ENCODE measurements at regions not wholly inside any gene's neighbourhood (a gene's known extent, or its start where the extent isn't known, plus 50 kb on each side); places are given as distances from the start of the nearest gene placed in this dataset.
"Not testable (repeated sequence)": the region's sequence is repeated elsewhere in the genome, so short reads cannot be mapped to it uniquely, and the experiment has no call there.

GRCh38 chr5:94049307-94049922 is 308.0 kb upstream of the POU5F2 start:
- H4K91ac ChIP-seq (replicated peaks; ENCODE audit: insufficient read length, low read length); H2BK5ac ChIP-seq (ENCODE audit: low read depth, low read length); H3K56ac ChIP-seq (replicated peaks; ENCODE audit: insufficient read length, low read depth, low read length); H3K14ac ChIP-seq (ENCODE audit: insufficient read length); H2AK5ac ChIP-seq (ENCODE audit: low read depth, low read length); H3K79me1 ChIP-seq (ENCODE audit: low read depth, low read length); FAIRE-seq; POLR2A ChIA-PET (ENCODE audit: partially characterized antibody); H3K4me3 ChIP-seq (ENCODE audit: extremely low read depth in 1 of 4, insufficient read depth in 2 of 4, low read depth in 3 of 4, low read length in 4 of 4); H4K8ac ChIP-seq (ENCODE audit: extremely low read depth, insufficient read depth, low read length); H3K4me1 ChIP-seq (replicated peaks in 1 of 4; ENCODE audit: control insufficient read depth in 3 of 4, insufficient read depth in 4 of 4, low read length in 3 of 4); DNase-seq (ENCODE audit: low read depth in 1 of 2, low spot score in 2 of 2); H3K18ac ChIP-seq (ENCODE audit: extremely low read depth, low read length); H3K4me2 ChIP-seq (ENCODE audit: insufficient read depth in 1 of 2, low read depth in 2 of 2, low read length in 2 of 2); H3K27ac ChIP-seq (ENCODE audit: low read depth, low read length); H2BK15ac ChIP-seq (ENCODE audit: low read length); H3K23ac ChIP-seq (ENCODE audit: insufficient read length); H2BK20ac ChIP-seq (ENCODE audit: low read length); H3K9ac ChIP-seq (replicated peaks in 1 of 4; ENCODE audit: extremely low read depth in 1 of 4, low read depth in 3 of 4, low read length in 3 of 4); H4K5ac ChIP-seq (ENCODE audit: insufficient read length, low read depth, low read length); H2AFZ ChIP-seq (ENCODE audit: low read length); H3K4ac ChIP-seq (replicated peaks; ENCODE audit: insufficient read length, low read depth, low read length); H3K36me3 ChIP-seq (ENCODE audit: control insufficient read depth in 2 of 4, insufficient read depth in 4 of 4, low read length in 3 of 4); H3K27me3 ChIP-seq (replicated peaks in 1 of 4; ENCODE audit: control insufficient read depth in 3 of 4, extremely low read depth in 1 of 4, insufficient read depth in 3 of 4, low read length in 3 of 4); H3K23me2 ChIP-seq (ENCODE audit: low read depth, low read length); H4K20me1 ChIP-seq (replicated peaks in 1 of 2; ENCODE audit: control insufficient read depth in 1 of 2, insufficient read depth in 2 of 2, low read length in 2 of 2); H3K79me2 ChIP-seq (ENCODE audit: control insufficient read depth in 1 of 2, insufficient read depth in 2 of 2, low read length in 2 of 2); H2BK12ac ChIP-seq (ENCODE audit: low read depth, low read length); H2BK120ac ChIP-seq (replicated peaks; ENCODE audit: low read depth, low read length); H3K9me3 ChIP-seq (ENCODE audit: insufficient read depth in 2 of 2, low read depth in 1 of 2, low read length in 1 of 2): not testable (repeated sequence)
- CTCF ChIA-PET (ENCODE audit: partially characterized antibody), result interaction anchor here (1.0 kb wide), 1 partner anchor 18 kb away, joined by 3 read pairs; no protein-coding TSS in a partner anchor
- 94% methylated on average over 10 of the region's 10 CpGs; no CpG with 5 or more reads in 1 of the 2 experiments for WGBS, 2 experiments (ENCODE audit: extremely low coverage in 1 of 2, insufficient coverage in 1 of 2, insufficient read length in 1 of 2, insufficient replicate concordance in 2 of 2, low coverage in 1 of 2, low lambda C conversion rate in 2 of 2, missing lambda C conversion rate in 1 of 2)

Measured in H1 (cell line).